ENCODE measurements at regions not wholly inside any gene's neighbourhood (a gene's known extent, or its start where the extent isn't known, plus 50 kb on each side); places are given as distances from the start of the nearest gene placed in this dataset.

DNA sequence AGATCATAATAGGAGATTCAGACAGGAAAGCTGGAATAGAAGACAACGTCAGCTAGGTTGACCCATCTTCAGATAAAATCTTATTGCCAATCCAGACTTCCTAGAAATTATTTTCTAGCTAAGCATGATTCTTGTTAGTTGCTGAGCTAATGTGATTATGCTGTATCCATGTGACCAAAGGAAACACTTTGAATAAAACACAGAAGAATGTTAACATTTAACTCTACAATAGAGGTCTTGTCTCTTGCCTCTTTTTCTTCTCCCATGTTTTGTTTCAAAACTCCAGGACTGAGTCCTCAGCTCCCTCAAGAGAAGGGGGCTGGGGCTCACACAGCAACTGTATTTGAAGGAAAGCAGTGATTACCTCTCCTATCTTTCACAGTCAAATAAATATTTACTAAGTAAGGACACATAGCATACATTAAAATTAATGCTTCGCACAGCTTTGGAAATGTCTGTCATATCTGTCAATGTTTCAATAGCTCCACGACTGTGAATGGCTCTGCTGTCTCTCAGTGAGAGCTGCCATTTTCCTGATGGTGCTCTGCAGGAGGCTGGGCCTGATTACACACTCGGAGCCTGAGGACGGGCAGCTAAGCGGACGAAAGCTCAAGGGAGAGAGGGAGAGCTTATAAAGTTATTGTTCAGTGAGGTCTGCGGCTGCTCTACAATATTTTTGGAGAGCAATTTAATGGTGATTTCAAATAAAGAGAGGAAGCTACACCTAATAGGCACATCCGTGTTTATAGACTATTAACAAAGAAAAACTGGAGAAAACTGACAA, 64.8 kb upstream of the ZNF462 start:
- Histone ChIP-seq H3K27me3 (no peaks in the 10 kb centered on the region), H3K4me2 (no peak overlapping the region), H3K4me1 (no peaks in the 10 kb centered on the region), H3K27ac (no peak overlapping the region), H4K20me1 (no peaks in the 10 kb centered on the region), H3K9ac (no peak overlapping the region), H3K4me3 (no peak overlapping the region), H3K9me3 (no peaks in the 10 kb centered on the region), H3K36me3 (no peaks in the 10 kb centered on the region)
- no peak for TF ChIP-seq Cebpa-rat (IDR thresholded peaks at IDR 0.05)

DNA sequence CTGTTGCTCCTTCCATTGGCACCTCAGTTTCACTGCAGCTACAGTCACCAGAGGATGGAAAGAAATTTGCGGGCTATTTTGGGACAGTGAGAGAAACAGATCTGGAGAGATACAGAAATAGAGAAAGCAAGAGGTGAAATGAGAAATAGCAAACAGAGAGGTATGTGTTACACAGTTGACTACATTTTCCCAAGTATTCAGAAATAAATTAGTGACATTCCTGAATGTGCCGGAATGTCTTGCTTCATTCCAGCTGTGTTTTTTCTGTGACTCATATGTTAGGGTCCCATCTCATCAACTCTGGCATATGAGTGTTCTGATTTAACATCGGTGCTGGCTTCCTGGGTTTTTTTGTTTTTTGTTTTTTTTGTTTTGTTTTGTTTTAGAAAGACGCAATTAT, 63.8 kb upstream of the ZNF462 start:
- no peak overlapping the region for H3K4me2 ChIP-seq
- no peaks in the 10 kb centered on the region for H3K36me3 ChIP-seq
- TF ChIP-seq Cebpa-rat (IDR thresholded peaks at IDR 0.05): no peak
- H3K27ac ChIP-seq: no peak overlapping the region
- no peak overlapping the region for H3K4me3 ChIP-seq
- no peaks in the 10 kb centered on the region for H4K20me1 ChIP-seq
- H3K9ac ChIP-seq: no peak overlapping the region
- no peaks in the 10 kb centered on the region for H3K9me3 ChIP-seq
- no peaks in the 10 kb centered on the region for H3K27me3 ChIP-seq
- H3K4me1 ChIP-seq: no peaks in the 10 kb centered on the region

DNA sequence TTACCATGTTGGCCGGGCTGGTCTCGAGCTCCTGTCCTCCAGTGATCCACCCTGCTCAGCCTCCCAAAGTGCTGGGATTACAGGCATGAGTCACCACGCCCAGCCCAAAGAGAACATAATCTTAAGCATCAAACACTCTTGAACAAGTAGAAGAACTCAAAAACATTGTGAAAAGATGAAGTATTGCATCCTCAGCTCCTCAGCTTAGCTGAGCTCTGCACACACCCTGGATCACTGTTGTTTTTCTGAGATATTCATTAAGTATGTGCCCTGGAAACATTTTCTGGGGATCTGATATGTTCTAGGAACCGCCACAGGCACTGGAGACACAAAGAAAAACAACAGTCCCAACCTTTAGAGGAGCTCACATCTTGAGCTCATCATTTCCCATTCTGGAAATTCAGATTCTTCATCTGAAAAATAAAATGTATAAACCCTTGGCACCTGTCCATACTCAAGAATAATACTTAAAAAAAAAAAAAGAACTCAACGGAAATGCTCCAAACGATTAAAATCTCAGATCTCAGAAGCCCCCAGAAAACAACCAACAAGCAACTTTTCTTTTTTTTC, 62.2 kb upstream of the ZNF462 start:
- H3K4me1 ChIP-seq: no peaks in the 10 kb centered on the region

DNA sequence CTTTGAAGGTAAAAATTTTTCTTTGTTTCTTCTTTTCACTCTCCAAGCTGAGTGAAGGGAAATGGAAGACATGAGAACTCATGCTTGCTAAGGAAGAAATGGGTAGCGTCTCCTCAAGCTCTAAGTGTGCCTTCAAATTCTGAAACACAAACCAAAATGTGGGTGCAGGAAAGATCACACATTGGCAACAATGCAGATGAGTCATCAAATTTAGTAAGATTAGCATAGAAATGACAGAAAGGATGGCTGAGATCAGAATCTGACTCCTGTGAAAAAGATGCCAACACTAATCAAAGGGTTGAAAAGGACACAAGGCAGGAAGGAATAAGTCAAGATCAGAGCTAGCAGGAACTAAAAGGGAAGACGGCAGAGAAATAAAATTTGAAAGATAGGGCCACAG, 61.1 kb upstream of the ZNF462 start:
- H3K9ac ChIP-seq: no peak overlapping the region
- no peak for TF ChIP-seq Cebpa-rat (IDR thresholded peaks at IDR 0.05)
- no peak overlapping the region for H3K4me3 ChIP-seq
- no peaks in the 10 kb centered on the region for H4K20me1 ChIP-seq
- no peak overlapping the region for H3K4me2 ChIP-seq
- H3K36me3 ChIP-seq: no peaks in the 10 kb centered on the region
- no peaks in the 10 kb centered on the region; the same call in 1 of the 2 replicates for H3K9me3 ChIP-seq
- no peaks in the 10 kb centered on the region for H3K4me1 ChIP-seq
- H3K27me3 ChIP-seq: no peaks in the 10 kb centered on the region
- no peak overlapping the region for H3K27ac ChIP-seq

More for the DNA sequence above, 62.2 kb upstream of the ZNF462 start:
- Histone ChIP-seq H4K20me1 (no peaks in the 10 kb centered on the region), H3K27me3 (no peaks in the 10 kb centered on the region), H3K9ac (no peak overlapping the region), H3K9me3 (no peaks in the 10 kb centered on the region), H3K36me3 (no peaks in the 10 kb centered on the region), H3K4me3 (no peak overlapping the region), H3K27ac (no peak overlapping the region), H3K4me2 (no peak overlapping the region)
- no peak for TF ChIP-seq Cebpa-rat (IDR thresholded peaks at IDR 0.05)
